Right lobe of liver (tissue), 6 donors: ENCODE measurements at regions not wholly inside any gene's neighbourhood (a gene's known extent, or its start where the extent isn't known, plus 50 kb on each side); places are given as distances from the start of the nearest gene placed in this dataset.
A peak's percentile ranks its signal among the peaks of the same experiment; 100 is the strongest.

Experiments
- ATAC-seq, 4 donors: fragments of 200-7000 bp; cut with Tn5 transposase; one replicate each; pipeline ENCODE4 v1.9.1; 2020; ENCODE audit warnings: mild to moderate bottlenecking in 4 of 4, moderate library complexity in 4 of 4
- DNase-seq, 3 donors: peaks; one replicate each; pipeline ENCODE4 v3.0.0-alpha.2; 2020
- H3K27ac ChIP-seq, 3 donors: fragments of 200-600 bp; one replicate each; pipeline ENCODE4 v1.8.0; 2022
- H3K27me3 ChIP-seq, 2 donors: fragments of 200-600 bp; one replicate each; pipeline ENCODE4 v1.8.0; 2022
- H3K36me3 ChIP-seq, 4 donors: fragments of 200-600 bp; sonication (generic) in 1 of 4; one replicate each; pipeline versions ENCODE4 v1.5.1 to v1.8.0; 2017 to 2022; ENCODE audit warnings: control low read depth in 1 of 4
- H3K4me1 ChIP-seq, 4 donors: fragments of 200-600 bp; sonication (generic) in 1 of 4; one replicate each; pipeline versions ENCODE4 v1.5.1 to v1.8.0; 2017 to 2022; ENCODE audit warnings: control low read depth in 1 of 4
- H3K4me3 ChIP-seq, 3 donors: fragments of 200-600 bp; one replicate each; pipeline ENCODE4 v1.8.0; 2022
- H3K9me3 ChIP-seq, 4 donors: fragments of 200-600 bp; sonication (generic) in 1 of 4; one replicate each; pipeline versions ENCODE4 v1.5.1 to v1.8.0; 2017 to 2022; ENCODE audit warnings: control low read depth in 1 of 4
- POLR2A ChIP-seq: fragments of 450-650 bp; IDR thresholded peaks from one replicate; pipeline ENCODE4 v1.6.1; 2017; ENCODE audit warnings: antibody characterized with exemption, mild to moderate bottlenecking
- WGBS: methylation state at CpG from one replicate; pipeline ENCODE4 v1.1.6; 2018; ENCODE audit warnings: low coverage, low lambda C conversion rate; ENCODE audit not compliant: insufficient coverage; ENCODE audit errors: missing lambda C conversion rate; 5-methylcytosine and 5-hydroxymethylcytosine counted together
- intact Hi-C, 2 donors: fragments of 100-400 bp; cut with DNase I; formaldehyde crosslinking; loops; one replicate each; pipeline versions ENCODE4 v1.11.2 to v1.14.1; 2022
- TF ChIP-seq, protein P1 (sequence below), 4 donors: fragments of 200-600 bp in 3 of 4; fragments of 450-650 bp in 1 of 4; IDR thresholded peaks; one replicate each; pipeline versions ENCODE4 v1.5.1 to v1.8.0; 2016 to 2022; ENCODE audit warnings: antibody characterized with exemption in 4 of 4, mild to moderate bottlenecking in 2 of 4
- donor health status: DM: no; HTN: yes; CAD: no.
- donor health status: DM: no; HTN: no; CAD: no.
- donor health status: DM: no; HTN: no; CAD: no.
- donor health status: DM: no; HTN: yes; CAD: no.
- donor health status: DM: no; HTN: yes; CAD: no.

GRCh38 chr13:86737334-86737932 is 933.7 kb upstream of the SLITRK5 start:
- Histone ChIP-seq H3K27ac (no peak overlapping the region), H3K4me3 (no peak overlapping the region), H3K27me3 (no peaks in the 10 kb centered on the region), H3K4me1 (no peaks in the 10 kb centered on the region), H3K9me3 (no peaks in the 10 kb centered on the region), H3K36me3 (no peaks in the 10 kb centered on the region)
- WGBS, result 18% methylated on average over 1 of the region's 1 CpG
- intact Hi-C loops, result no loop called here
- ATAC-seq (no peak), DNase-seq (no peak)
- TF ChIP-seq POLR2A, result no peak
- TF ChIP-seq, protein P1, sequence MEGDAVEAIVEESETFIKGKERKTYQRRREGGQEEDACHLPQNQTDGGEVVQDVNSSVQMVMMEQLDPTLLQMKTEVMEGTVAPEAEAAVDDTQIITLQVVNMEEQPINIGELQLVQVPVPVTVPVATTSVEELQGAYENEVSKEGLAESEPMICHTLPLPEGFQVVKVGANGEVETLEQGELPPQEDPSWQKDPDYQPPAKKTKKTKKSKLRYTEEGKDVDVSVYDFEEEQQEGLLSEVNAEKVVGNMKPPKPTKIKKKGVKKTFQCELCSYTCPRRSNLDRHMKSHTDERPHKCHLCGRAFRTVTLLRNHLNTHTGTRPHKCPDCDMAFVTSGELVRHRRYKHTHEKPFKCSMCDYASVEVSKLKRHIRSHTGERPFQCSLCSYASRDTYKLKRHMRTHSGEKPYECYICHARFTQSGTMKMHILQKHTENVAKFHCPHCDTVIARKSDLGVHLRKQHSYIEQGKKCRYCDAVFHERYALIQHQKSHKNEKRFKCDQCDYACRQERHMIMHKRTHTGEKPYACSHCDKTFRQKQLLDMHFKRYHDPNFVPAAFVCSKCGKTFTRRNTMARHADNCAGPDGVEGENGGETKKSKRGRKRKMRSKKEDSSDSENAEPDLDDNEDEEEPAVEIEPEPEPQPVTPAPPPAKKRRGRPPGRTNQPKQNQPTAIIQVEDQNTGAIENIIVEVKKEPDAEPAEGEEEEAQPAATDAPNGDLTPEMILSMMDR (IDR thresholded peaks at IDR 0.05), result no peak

DNA sequence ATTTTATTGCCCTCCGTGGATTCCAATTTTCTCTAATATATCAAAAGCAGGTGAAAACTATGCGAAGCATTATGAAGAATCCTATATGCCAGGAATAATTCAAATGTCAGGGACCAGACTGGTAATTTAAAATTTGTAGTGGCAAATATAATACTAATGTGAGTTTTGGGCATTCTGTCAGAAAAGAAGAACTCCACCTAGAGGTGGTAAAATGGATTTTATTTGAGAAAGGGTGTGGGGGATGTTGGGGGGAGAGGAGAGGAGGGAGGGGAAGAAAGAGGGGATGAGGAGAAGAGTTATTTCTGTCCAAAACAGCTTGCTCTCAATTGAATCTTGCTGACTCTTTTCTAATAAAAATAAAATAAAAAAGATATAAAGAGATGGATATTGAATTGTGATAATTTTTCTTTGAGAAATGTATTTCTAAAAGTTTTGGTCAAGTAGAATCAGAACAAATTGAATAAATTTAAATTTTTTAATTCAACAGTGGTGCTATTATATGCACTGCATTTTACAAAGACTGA is 929.3 kb upstream of the SLITRK5 start:
- H3K36me3 ChIP-seq, result no peaks in the 10 kb centered on the region
- DNase-seq, result no peak
- no peak overlapping the region for H3K27ac ChIP-seq
- no peak overlapping the region for H3K4me3 ChIP-seq
- intact Hi-C loops, result no loop called here
- TF ChIP-seq, protein P1 (IDR thresholded peaks at IDR 0.05), result no peak
- no peak for TF ChIP-seq POLR2A
- H3K27me3 ChIP-seq, result no peaks in the 10 kb centered on the region
- ATAC-seq, result no peak
- WGBS, result 25% methylated on average over 2 of the region's 2 CpGs
- no peaks in the 10 kb centered on the region for H3K9me3 ChIP-seq
- no peaks in the 10 kb centered on the region for H3K4me1 ChIP-seq

DNA sequence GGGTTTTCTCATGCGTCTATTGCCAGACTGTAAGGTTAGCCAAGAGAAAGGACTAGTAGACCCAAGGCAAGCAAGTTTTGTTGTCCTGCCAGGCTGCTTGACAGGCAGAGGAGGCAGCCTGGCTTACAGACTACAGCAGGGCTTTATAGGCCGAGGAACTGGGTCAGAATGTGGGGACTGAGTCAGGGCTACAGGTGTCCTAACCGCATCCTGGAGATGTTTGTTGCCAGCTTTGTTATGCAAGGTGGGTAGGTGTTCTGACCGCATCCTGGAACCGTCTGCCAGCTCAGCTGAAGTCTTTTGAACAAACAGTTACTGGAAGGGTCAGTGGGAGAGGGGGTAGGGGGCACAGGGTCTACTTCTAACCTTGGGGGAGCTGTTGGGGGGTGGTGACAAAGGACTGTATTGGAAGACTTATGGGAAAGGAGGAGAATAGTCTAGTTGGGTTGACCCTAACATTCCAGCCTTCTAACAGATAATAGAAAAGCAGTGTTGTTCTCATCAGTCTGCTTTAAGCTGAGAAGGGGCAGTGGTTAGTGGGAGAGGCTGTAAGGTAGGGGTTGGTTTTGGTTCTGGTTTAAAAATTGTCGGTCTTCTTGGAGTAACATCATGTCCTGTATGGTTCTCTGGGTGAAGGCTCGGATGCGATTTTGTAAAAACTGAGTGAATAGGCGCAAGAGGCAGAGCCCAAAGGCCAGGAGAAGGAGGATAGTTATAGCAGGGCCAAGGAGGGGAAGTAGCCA is 913.8 kb upstream of the SLITRK5 start:
- Histone ChIP-seq H3K4me3 (no peak overlapping the region), H3K36me3 (no peaks in the 10 kb centered on the region), H3K27me3 (no peaks in the 10 kb centered on the region), H3K27ac (no peak overlapping the region), H3K4me1 (no peaks in the 10 kb centered on the region), H3K9me3 (no peaks in the 10 kb centered on the region)
- no peak for DNase-seq
- intact Hi-C loops, result no loop called here
- peak in 1 of 4 donors; percentile 17 for ATAC-seq
- TF ChIP-seq POLR2A, result no peak
- TF ChIP-seq, protein P1 (IDR thresholded peaks at IDR 0.05), result no peak
- 50% methylated on average over 7 of the region's 9 CpGs for WGBS

GRCh38 chr13:86758116-86758515 is 913.1 kb upstream of the SLITRK5 start:
- no peaks in the 10 kb centered on the region for H3K27me3 ChIP-seq
- intact Hi-C loops, result no loop called here
- WGBS, result 79% methylated on average over 4 of the region's 4 CpGs
- no peak overlapping the region for H3K4me3 ChIP-seq
- TF ChIP-seq POLR2A, result no peak
- TF ChIP-seq, protein P1 (IDR thresholded peaks at IDR 0.05), result no peak
- no peaks in the 10 kb centered on the region for H3K9me3 ChIP-seq
- ATAC-seq (no peak), DNase-seq (no peak)
- no peaks in the 10 kb centered on the region for H3K36me3 ChIP-seq
- H3K27ac ChIP-seq, result no peak overlapping the region
- no peaks in the 10 kb centered on the region for H3K4me1 ChIP-seq
